ENCODE measurements at regions not wholly inside any gene's neighbourhood (a gene's known extent, or its start where the extent isn't known, plus 50 kb on each side); places are given as distances from the start of the nearest gene placed in this dataset.

DNA sequence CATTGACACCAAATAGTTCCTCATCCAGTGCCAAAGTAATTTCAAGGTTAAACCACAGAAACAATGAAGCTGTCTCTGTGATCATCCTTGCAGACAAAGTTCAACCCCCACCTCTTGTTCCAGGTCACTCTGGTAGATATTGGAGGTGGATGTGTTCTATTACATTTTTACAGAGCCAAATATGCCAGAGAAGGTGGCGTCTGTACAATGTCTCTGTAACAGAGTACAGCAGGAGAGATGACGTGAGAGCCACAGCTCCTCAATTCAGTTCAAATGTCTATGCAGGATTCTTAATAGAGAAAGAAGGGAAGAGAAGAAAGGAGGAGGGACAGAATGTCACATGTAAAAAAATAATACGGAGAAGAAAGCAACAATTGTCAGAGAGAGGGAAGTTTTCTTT is 268.3 kb upstream of the OR4E1 start:
- intact Hi-C loops (cut with DNase I) = no loop called here
- Histone ChIP-seq H3K4me3 (no peak overlapping the region), H3K4me1 (no peaks in the 10 kb centered on the region), H3K27ac (no peak overlapping the region), H3K27me3 (no peaks in the 10 kb centered on the region), H3K9me3 (no peaks in the 10 kb centered on the region), H3K36me3 (no peaks in the 10 kb centered on the region)
- DNase-seq (ENCODE audit: low spot score in 2 of 2) = no peak
- TF ChIP-seq, protein P1, sequence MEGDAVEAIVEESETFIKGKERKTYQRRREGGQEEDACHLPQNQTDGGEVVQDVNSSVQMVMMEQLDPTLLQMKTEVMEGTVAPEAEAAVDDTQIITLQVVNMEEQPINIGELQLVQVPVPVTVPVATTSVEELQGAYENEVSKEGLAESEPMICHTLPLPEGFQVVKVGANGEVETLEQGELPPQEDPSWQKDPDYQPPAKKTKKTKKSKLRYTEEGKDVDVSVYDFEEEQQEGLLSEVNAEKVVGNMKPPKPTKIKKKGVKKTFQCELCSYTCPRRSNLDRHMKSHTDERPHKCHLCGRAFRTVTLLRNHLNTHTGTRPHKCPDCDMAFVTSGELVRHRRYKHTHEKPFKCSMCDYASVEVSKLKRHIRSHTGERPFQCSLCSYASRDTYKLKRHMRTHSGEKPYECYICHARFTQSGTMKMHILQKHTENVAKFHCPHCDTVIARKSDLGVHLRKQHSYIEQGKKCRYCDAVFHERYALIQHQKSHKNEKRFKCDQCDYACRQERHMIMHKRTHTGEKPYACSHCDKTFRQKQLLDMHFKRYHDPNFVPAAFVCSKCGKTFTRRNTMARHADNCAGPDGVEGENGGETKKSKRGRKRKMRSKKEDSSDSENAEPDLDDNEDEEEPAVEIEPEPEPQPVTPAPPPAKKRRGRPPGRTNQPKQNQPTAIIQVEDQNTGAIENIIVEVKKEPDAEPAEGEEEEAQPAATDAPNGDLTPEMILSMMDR (IDR thresholded peaks at IDR 0.05) = no peak

DNA sequence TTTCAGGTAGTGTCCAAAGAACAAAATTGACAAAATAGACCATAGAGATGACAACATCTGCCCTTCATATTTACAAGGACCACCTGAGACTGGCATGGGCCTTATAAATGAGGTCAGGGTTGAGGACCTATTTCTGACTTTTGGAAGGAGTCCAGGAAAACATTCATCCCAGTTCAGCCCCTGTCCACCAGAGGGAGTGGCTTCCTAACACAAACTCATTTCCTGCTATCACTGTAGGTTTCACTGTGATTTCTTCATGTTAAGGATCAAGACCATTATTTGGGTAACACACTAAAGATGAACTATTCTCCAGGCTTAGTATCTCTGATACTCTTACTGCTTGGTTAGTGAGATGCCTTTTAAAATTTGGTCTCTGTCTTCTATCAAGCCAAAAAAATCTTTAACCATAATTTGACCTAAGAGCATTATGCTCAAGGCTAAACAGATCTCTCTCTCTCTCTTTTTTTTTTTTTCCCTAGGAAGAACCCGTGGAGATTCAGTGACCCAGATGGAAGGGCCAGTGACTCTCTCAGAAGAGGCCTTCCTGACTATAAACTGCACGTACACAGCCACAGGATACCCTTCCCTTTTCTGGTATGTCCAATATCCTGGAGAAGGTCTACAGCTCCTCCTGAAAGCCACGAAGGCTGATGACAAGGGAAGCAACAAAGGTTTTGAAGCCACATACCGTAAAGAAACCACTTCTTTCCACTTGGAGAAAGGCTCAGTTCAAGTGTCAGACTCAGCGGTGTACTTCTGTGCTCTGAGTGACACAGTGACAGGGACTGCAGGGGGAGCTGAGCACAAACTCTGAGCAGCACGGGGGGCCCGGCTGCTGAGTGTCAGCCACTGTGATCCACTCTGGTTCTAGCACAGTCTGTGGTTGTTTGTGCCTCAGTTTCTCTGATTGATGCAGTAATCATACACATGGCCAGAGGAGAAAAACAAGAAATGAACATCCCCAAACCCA is 267.6 kb upstream of the OR4E1 start:
- no peaks in the 10 kb centered on the region for H3K9me3 ChIP-seq
- TF ChIP-seq, protein P1 (IDR thresholded peaks at IDR 0.05) = no peak
- no peak overlapping the region for H3K4me3 ChIP-seq
- no peak overlapping the region for H3K27ac ChIP-seq
- no peaks in the 10 kb centered on the region for H3K27me3 ChIP-seq
- no peaks in the 10 kb centered on the region for H3K4me1 ChIP-seq
- H3K36me3 ChIP-seq = no peaks in the 10 kb centered on the region
- no peak for DNase-seq (ENCODE audit: low spot score in 2 of 2)
- intact Hi-C loops (cut with DNase I) = no loop called here

DNA sequence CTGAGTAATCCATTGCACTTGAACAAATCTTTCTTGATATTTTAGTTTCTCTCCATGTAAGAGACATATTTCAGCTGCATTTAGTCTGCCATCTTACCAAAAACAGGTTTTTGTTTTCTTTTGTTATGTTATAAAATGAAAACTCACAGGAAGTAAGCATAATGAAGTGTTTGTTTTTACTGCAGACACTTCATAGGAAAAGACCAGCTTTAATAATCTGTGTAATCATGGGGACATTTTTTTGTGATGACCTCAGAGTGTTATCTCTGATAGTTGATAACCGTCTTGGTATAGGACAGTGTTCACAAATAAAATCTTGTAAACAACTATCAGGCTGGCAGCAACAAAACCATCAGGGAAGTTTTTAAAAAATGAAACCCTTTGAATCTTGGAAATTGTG is 266.2 kb upstream of the OR4E1 start:
- Histone ChIP-seq H3K27me3 (no peaks in the 10 kb centered on the region), H3K9me3 (no peaks in the 10 kb centered on the region), H3K4me3 (no peak overlapping the region), H3K4me1 (no peaks in the 10 kb centered on the region), H3K27ac (no peak overlapping the region), H3K36me3 (no peaks in the 10 kb centered on the region)
- TF ChIP-seq, protein P1 (IDR thresholded peaks at IDR 0.05) = no peak
- DNase-seq (ENCODE audit: low spot score in 2 of 2) = no peak
- intact Hi-C loops (cut with DNase I) = no loop called here

DNA sequence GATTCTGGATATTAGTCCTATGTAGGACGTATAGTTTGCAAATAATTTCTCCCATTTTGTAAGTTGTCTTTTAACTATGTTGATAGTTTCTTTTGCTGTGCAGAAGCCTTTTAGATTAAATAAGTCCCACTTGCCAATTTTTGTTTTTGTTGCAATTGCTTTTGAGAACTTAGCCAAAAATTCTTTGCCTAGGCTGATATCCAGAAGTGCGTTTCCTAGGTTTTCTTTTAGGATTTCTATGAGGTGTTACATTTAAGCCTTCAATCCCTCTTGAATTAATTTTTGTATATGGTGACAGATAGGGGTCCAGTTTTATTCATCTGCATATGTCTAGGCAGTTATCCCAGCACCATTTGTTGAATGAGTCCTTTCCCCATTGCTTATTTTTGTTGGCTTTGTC is 264.4 kb upstream of the OR4E1 start:
- TF ChIP-seq, protein P1 (IDR thresholded peaks at IDR 0.05) = no peak
- Histone ChIP-seq H3K4me1 (no peaks in the 10 kb centered on the region), H3K27ac (no peak overlapping the region), H3K36me3 (no peaks in the 10 kb centered on the region), H3K4me3 (no peak overlapping the region), H3K9me3 (no peaks in the 10 kb centered on the region), H3K27me3 (no peaks in the 10 kb centered on the region)
- DNase-seq (ENCODE audit: low spot score in 2 of 2) = no peak
- intact Hi-C loops (cut with DNase I) = no loop called here

DNA sequence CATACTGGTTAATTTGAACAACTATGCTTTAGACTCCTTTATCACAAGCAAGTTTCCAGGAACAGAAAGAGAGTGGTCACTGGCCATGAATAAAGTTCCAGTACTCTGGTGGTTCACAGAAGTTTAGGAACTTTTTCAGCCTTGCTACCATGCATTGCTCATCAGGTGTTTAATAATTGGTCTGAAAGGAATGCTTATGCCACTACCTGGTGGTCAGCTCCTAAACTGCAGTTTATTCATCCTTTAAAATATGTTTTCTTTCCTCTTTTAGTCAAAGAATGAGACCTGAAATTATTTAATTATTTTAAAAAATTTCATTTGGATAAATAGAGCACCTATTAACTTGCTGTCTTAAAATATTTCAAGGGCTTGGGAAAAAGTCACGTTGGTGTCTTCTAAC is 260.1 kb upstream of the OR4E1 start:
- intact Hi-C loops (cut with DNase I) = no loop called here
- H3K4me1 ChIP-seq = no peaks in the 10 kb centered on the region

More for the DNA sequence above, 260.1 kb upstream of the OR4E1 start:
- no peak for DNase-seq (ENCODE audit: low spot score in 2 of 2)
- no peaks in the 10 kb centered on the region for H3K9me3 ChIP-seq
- H3K27ac ChIP-seq = no peak overlapping the region
- no peak overlapping the region for H3K4me3 ChIP-seq
- H3K27me3 ChIP-seq = no peaks in the 10 kb centered on the region
- H3K36me3 ChIP-seq = no peaks in the 10 kb centered on the region
- TF ChIP-seq, protein P1 (IDR thresholded peaks at IDR 0.05) = peak in 1 of 3 experiments; percentile 15

Measured in ascending aorta (tissue), 2 donors.